B cell (primary cell): ENCODE measurements at regions not wholly inside any gene's neighbourhood (a gene's known extent, or its start where the extent isn't known, plus 50 kb on each side); places are given as distances from the start of the nearest gene placed in this dataset.

Experiments used
- ATAC-seq: fragments of 200-7000 bp; cut with Tn5 transposase; one replicate; pipeline ENCODE4 v1.10.0; 2021; ENCODE audit warnings: low read depth, mild to moderate bottlenecking, moderate number of reproducible peaks, moderate library complexity
- CTCF ChIA-PET: fragments of 350-600 bp; sonication (Branson Sonifier 250); formaldehyde crosslinking; loops from one replicate; lab custom pipeline; 2021; ENCODE audit warnings: antibody characterized with exemption, inconsistent platforms; lab: Charles Lee
- POLR2A ChIA-PET: fragments of 350-600 bp; sonication (Branson Sonifier 250); formaldehyde crosslinking; loops from one replicate; lab custom pipeline; 2021; ENCODE audit warnings: antibody characterized with exemption; lab: Charles Lee
- DNase-seq: peaks from one replicate; pipeline ENCODE4 v3.0.0; 2013
- H2AFZ ChIP-seq: 2 replicates; pipeline ENCODE4 v1.6.1; 2012; ENCODE audit warnings: mild to moderate bottlenecking, low read depth, low read length; ENCODE audit not compliant: insufficient read depth, poor library complexity, severe bottlenecking
- H3K27ac ChIP-seq, 2 donors: 1 replicate in 1 of 2; 2 replicates in 1 of 2; pipeline ENCODE4 v1.5.1; 2012 to 2013; ENCODE audit warnings: low read length in 2 of 2, mild to moderate bottlenecking in 2 of 2, moderate library complexity in 1 of 2
- H3K27me3 ChIP-seq, 4 experiments: fragments of 200-600 bp in 1 of 4; sonication (generic) in 1 of 4; replicated peaks in 1 of 4; 1 replicate in 2 of 4; 2 replicates in 2 of 4; pipeline versions ENCODE4 v1.6.1 to v1.7.0; 2013 to 2016; ENCODE audit warnings: low read length in 3 of 4, mild to moderate bottlenecking in 2 of 4, mixed read lengths in 1 of 4, moderate library complexity in 1 of 4; ENCODE audit not compliant: insufficient read depth in 4 of 4, control insufficient read depth in 3 of 4; ENCODE audit errors: control extremely low read depth in 1 of 4
- H3K36me3 ChIP-seq, 2 experiments: replicated peaks in 1 of 2; 1 replicate in 1 of 2; 2 replicates in 1 of 2; pipeline versions ENCODE4 v1.6.1 to v1.7.1; 2013; ENCODE audit warnings: low read length in 1 of 2; ENCODE audit not compliant: insufficient read depth in 2 of 2, control insufficient read depth in 1 of 2; ENCODE audit errors: control extremely low read depth in 1 of 2, extremely low read depth in 1 of 2
- H3K4me1 ChIP-seq, 2 donors: fragments of 200-600 bp in 1 of 2; sonication (generic) in 1 of 2; 1 replicate in 1 of 2; 2 replicates in 1 of 2; pipeline versions ENCODE4 v1.5.1 to v1.6.1; 2013 to 2017; ENCODE audit warnings: low read length in 2 of 2; ENCODE audit not compliant: control insufficient read depth in 2 of 2, insufficient read depth in 2 of 2
- H3K4me2 ChIP-seq: replicated peaks from 2 replicates; pipeline ENCODE3; 2012; ENCODE audit warnings: mild to moderate bottlenecking, low read depth, low read length; ENCODE audit not compliant: poor library complexity, severe bottlenecking
- H3K4me3 ChIP-seq, 5 experiments: fragments of 200-600 bp in 1 of 5; sonication (generic) in 1 of 5; 1 replicate in 3 of 5; 2 replicates in 2 of 5; pipeline versions ENCODE4 v1.5.1 to v1.7.0; 2011 to 2016; ENCODE audit warnings: low read length in 4 of 5, mild to moderate bottlenecking in 4 of 5, low read depth in 2 of 5, control low read depth in 1 of 5, moderate library complexity in 1 of 5; ENCODE audit not compliant: insufficient read depth in 1 of 5; ENCODE audit errors: control extremely low read depth in 1 of 5, extremely low read depth in 1 of 5
- H3K79me2 ChIP-seq: fragments of 200-600 bp; sonication (generic); one replicate; pipeline ENCODE4 v1.6.0; 2016; ENCODE audit warnings: low read length; ENCODE audit not compliant: control insufficient read depth, insufficient read depth
- H3K9ac ChIP-seq: fragments of 200-600 bp; sonication (generic); 2 replicates; pipeline ENCODE4 v1.6.1; 2017; ENCODE audit warnings: mild to moderate bottlenecking, low read length, moderate library complexity
- H3K9me3 ChIP-seq, 3 donors: one replicate each; pipeline versions ENCODE4 v1.6.1 to v1.7.1; 2013; ENCODE audit warnings: low read length in 2 of 3; ENCODE audit not compliant: control insufficient read depth in 2 of 3, insufficient read depth in 1 of 3; ENCODE audit errors: control extremely low read depth in 1 of 3
- H4K20me1 ChIP-seq: 2 replicates; pipeline ENCODE4 v1.6.0; 2012; ENCODE audit warnings: mild to moderate bottlenecking, low read length; ENCODE audit not compliant: insufficient read depth, control insufficient read depth, poor library complexity, severe bottlenecking
- H3K27ac Mint-ChIP-seq: one replicate; pipeline ENCODE4 v1.8.0; 2021; ENCODE audit warnings: mixed read lengths
- H3K27me3 Mint-ChIP-seq: one replicate; pipeline ENCODE4 v1.8.0; 2021; ENCODE audit warnings: mixed read lengths
- H3K4me1 Mint-ChIP-seq: one replicate; pipeline ENCODE4 v1.8.0; 2021; ENCODE audit warnings: mixed read lengths
- H3K4me3 Mint-ChIP-seq: one replicate; pipeline ENCODE4 v1.8.0; 2021; ENCODE audit warnings: mixed read lengths
- H3K9me3 Mint-ChIP-seq: one replicate; pipeline ENCODE4 v1.8.0; 2022; ENCODE audit warnings: mixed read lengths; ENCODE audit not compliant: insufficient read depth
- EZH2 ChIP-seq: IDR thresholded peaks from 2 replicates; pipeline ENCODE4 v1.6.1; 2012; ENCODE audit warnings: borderline replicate concordance, low read depth, mild to moderate bottlenecking, moderate library complexity, low read length; ENCODE audit not compliant: insufficient read depth, poor library complexity, severe bottlenecking
- WGBS: methylation state at CpG from one replicate; pipeline ENCODE4 v1.1.5; 2013; ENCODE audit warnings: missing lambda C conversion rate; ENCODE audit not compliant: insufficient coverage; 5-methylcytosine and 5-hydroxymethylcytosine counted together
- intact Hi-C: fragments of 100-400 bp; cut with micrococcal nuclease; formaldehyde crosslinking; loops from one replicate; pipeline ENCODE4 v1.10.0; 2022
- TF ChIP-seq, protein P1 (sequence below): fragments of 200-600 bp; IDR thresholded peaks from one replicate; pipeline ENCODE4 v1.8.0; 2022; ENCODE audit warnings: antibody characterized with exemption, mild to moderate bottlenecking

- intact Hi-C loops: no loop called here
Observed at GRCh38 chr20:11190741-11191140, 516.9 kb upstream of the JAG1 start.

GRCh38 chr20:11192106-11192505 is 518.3 kb upstream of the JAG1 start:
- 100% methylated on average over 1 of the region's 1 CpG for WGBS
- intact Hi-C loops: no loop called here
- no peak overlapping the region for H2AFZ ChIP-seq
- Mint-ChIP-seq H3K27ac (no peak overlapping the region), H3K9me3 (no peaks in the 10 kb centered on the region), H3K4me3 (no peak overlapping the region), H3K27me3 (no peaks in the 10 kb centered on the region), H3K4me1 (no peaks in the 10 kb centered on the region)
- CTCF ChIA-PET: no interaction called here
- H3K4me3 ChIP-seq: no peak overlapping the region
- H4K20me1 ChIP-seq: no peaks in the 10 kb centered on the region
- no peak for DNase-seq
- TF ChIP-seq, protein P1, sequence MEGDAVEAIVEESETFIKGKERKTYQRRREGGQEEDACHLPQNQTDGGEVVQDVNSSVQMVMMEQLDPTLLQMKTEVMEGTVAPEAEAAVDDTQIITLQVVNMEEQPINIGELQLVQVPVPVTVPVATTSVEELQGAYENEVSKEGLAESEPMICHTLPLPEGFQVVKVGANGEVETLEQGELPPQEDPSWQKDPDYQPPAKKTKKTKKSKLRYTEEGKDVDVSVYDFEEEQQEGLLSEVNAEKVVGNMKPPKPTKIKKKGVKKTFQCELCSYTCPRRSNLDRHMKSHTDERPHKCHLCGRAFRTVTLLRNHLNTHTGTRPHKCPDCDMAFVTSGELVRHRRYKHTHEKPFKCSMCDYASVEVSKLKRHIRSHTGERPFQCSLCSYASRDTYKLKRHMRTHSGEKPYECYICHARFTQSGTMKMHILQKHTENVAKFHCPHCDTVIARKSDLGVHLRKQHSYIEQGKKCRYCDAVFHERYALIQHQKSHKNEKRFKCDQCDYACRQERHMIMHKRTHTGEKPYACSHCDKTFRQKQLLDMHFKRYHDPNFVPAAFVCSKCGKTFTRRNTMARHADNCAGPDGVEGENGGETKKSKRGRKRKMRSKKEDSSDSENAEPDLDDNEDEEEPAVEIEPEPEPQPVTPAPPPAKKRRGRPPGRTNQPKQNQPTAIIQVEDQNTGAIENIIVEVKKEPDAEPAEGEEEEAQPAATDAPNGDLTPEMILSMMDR: no peak
- no peak for TF ChIP-seq EZH2
- no peak overlapping the region for H3K4me2 ChIP-seq
- no peaks in the 10 kb centered on the region for H3K4me1 ChIP-seq
- H3K9ac ChIP-seq: no peak overlapping the region
- no peaks in the 10 kb centered on the region for H3K27me3 ChIP-seq
- H3K27ac ChIP-seq: no peak overlapping the region
- H3K9me3 ChIP-seq: no peaks in the 10 kb centered on the region
- ATAC-seq: no peak
- no peaks in the 10 kb centered on the region for H3K79me2 ChIP-seq
- POLR2A ChIA-PET: no interaction called here
- H3K36me3 ChIP-seq: no peaks in the 10 kb centered on the region

More at GRCh38 chr20:11190741-11191140, 516.9 kb upstream of the JAG1 start:
- Histone ChIP-seq H4K20me1 (no peaks in the 10 kb centered on the region), H3K4me1 (no peaks in the 10 kb centered on the region), H3K36me3 (no peaks in the 10 kb centered on the region), H3K4me2 (no peak overlapping the region), H3K9me3 (no peaks in the 10 kb centered on the region), H3K9ac (no peak overlapping the region), H3K4me3 (no peak overlapping the region), H2AFZ (no peak overlapping the region), H3K27ac (no peak overlapping the region), H3K27me3 (no peaks in the 10 kb centered on the region), H3K79me2 (no peaks in the 10 kb centered on the region)
- H3K9me3 Mint-ChIP-seq: no peaks in the 10 kb centered on the region
- no peaks in the 10 kb centered on the region for H3K4me1 Mint-ChIP-seq
- CTCF ChIA-PET: no interaction called here
- POLR2A ChIA-PET: no interaction called here
- ATAC-seq (no peak), DNase-seq (no peak)
- no peak overlapping the region for H3K4me3 Mint-ChIP-seq
- TF ChIP-seq, protein P1: no peak
- no peak for TF ChIP-seq EZH2
- no peaks in the 10 kb centered on the region for H3K27me3 Mint-ChIP-seq
- no peak overlapping the region for H3K27ac Mint-ChIP-seq
- 71% methylated on average over 2 of the region's 2 CpGs for WGBS
